Right lobe of liver (tissue), 6 donors: ENCODE measurements at regions not wholly inside any gene's neighbourhood (a gene's known extent, or its start where the extent isn't known, plus 50 kb on each side); places are given as distances from the start of the nearest gene placed in this dataset.

Experiments used
- ATAC-seq, 4 donors: fragments of 200-7000 bp; cut with Tn5 transposase; one replicate each; pipeline ENCODE4 v1.9.1; 2020; ENCODE audit warnings: mild to moderate bottlenecking in 4 of 4, moderate library complexity in 4 of 4
- DNase-seq, 3 donors: peaks; one replicate each; pipeline ENCODE4 v3.0.0-alpha.2; 2020
- H3K27ac ChIP-seq, 3 donors: fragments of 200-600 bp; one replicate each; pipeline ENCODE4 v1.8.0; 2022
- H3K27me3 ChIP-seq, 2 donors: fragments of 200-600 bp; one replicate each; pipeline ENCODE4 v1.8.0; 2022
- H3K36me3 ChIP-seq, 4 donors: fragments of 200-600 bp; sonication (generic) in 1 of 4; one replicate each; pipeline versions ENCODE4 v1.5.1 to v1.8.0; 2017 to 2022; ENCODE audit warnings: control low read depth in 1 of 4
- H3K4me1 ChIP-seq, 4 donors: fragments of 200-600 bp; sonication (generic) in 1 of 4; one replicate each; pipeline versions ENCODE4 v1.5.1 to v1.8.0; 2017 to 2022; ENCODE audit warnings: control low read depth in 1 of 4
- H3K4me3 ChIP-seq, 3 donors: fragments of 200-600 bp; one replicate each; pipeline ENCODE4 v1.8.0; 2022
- H3K9me3 ChIP-seq, 4 donors: fragments of 200-600 bp; sonication (generic) in 1 of 4; one replicate each; pipeline versions ENCODE4 v1.5.1 to v1.8.0; 2017 to 2022; ENCODE audit warnings: control low read depth in 1 of 4
- CTCF ChIP-seq, 4 donors: fragments of 200-600 bp in 3 of 4; fragments of 450-650 bp in 1 of 4; IDR thresholded peaks; one replicate each; pipeline versions ENCODE4 v1.5.1 to v1.8.0; 2016 to 2022; ENCODE audit warnings: antibody characterized with exemption in 4 of 4, mild to moderate bottlenecking in 2 of 4
- POLR2A ChIP-seq: fragments of 450-650 bp; IDR thresholded peaks from one replicate; pipeline ENCODE4 v1.6.1; 2017; ENCODE audit warnings: antibody characterized with exemption, mild to moderate bottlenecking
- WGBS: methylation state at CpG from one replicate; pipeline ENCODE4 v1.1.6; 2018; ENCODE audit warnings: low coverage, low lambda C conversion rate; ENCODE audit not compliant: insufficient coverage; ENCODE audit errors: missing lambda C conversion rate; 5-methylcytosine and 5-hydroxymethylcytosine counted together
- intact Hi-C, 2 donors: fragments of 100-400 bp; cut with DNase I; formaldehyde crosslinking; loops; one replicate each; pipeline versions ENCODE4 v1.11.2 to v1.14.1; 2022
- donor health status: DM: no; HTN: yes; CAD: no.
- donor health status: DM: no; HTN: no; CAD: no.
- donor health status: DM: no; HTN: no; CAD: no.
- donor health status: DM: no; HTN: yes; CAD: no.
- donor health status: DM: no; HTN: yes; CAD: no.

- H3K9me3 ChIP-seq: no peaks in the 10 kb centered on the region
- H3K27me3 ChIP-seq: no peaks in the 10 kb centered on the region
- TF ChIP-seq CTCF (IDR thresholded peaks at IDR 0.05) (no peak), POLR2A (no peak)
- no peak for DNase-seq
- no peak overlapping the region for H3K27ac ChIP-seq
- intact Hi-C loops: no loop called here
- no peaks in the 10 kb centered on the region for H3K4me1 ChIP-seq
- no peak overlapping the region for H3K4me3 ChIP-seq
- no peaks in the 10 kb centered on the region for H3K36me3 ChIP-seq
- no peak for ATAC-seq
These were observed 357.1 kb downstream of the PDGFC start for GRCh38 chr4:156614536-156614935.

DNA sequence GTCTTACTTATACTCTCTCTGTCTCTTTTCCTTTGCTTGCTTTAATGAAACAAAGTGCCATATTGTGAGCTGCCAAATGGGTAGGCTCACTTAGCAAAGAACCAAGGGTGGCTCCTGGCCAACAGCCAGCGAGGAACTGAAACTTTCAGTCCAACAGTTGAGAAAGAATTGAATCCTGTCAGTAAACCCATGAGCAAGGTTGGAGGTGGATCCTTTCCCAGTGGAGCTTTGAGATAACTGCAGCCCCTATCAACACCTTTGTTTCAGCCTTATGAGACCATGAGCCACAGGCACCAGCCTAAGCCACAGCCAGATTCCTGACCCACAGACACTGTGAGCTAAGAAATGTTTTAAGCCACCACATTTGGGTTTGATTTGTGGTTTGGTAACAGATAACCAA, 362.2 kb downstream of the PDGFC start:
- intact Hi-C loops: no loop called here
- DNase-seq (peak in 1 of 3 donors; percentile 11), ATAC-seq (no peak)
- Histone ChIP-seq H3K36me3 (no peaks in the 10 kb centered on the region), H3K9me3 (no peaks in the 10 kb centered on the region), H3K4me3 (no peak overlapping the region), H3K27me3 (no peaks in the 10 kb centered on the region), H3K27ac (no peak overlapping the region), H3K4me1 (no peaks in the 10 kb centered on the region)
- WGBS: 62% methylated on average over 1 of the region's 1 CpG
- TF ChIP-seq POLR2A (no peak), CTCF (IDR thresholded peaks at IDR 0.05) (no peak)

DNA sequence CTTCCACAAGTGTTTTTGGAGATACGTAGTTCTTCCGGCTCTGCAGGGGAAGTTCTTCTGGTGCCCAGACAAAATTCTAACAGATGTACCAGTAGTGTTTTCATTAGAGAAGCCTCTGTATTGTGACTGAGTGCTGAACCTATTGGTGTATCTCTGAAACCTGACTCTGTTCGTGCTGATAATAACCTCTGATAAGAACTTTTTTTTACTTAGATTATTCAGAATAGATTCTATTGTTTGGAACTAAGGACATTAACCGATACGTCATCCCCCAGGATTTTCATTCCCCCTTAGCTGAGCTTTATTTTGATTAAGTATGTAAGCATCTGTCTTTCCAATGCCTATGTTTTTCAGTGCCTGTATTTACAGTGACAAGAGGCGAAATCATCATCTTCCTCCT, 362.9 kb downstream of the PDGFC start:
- no peak overlapping the region for H3K27ac ChIP-seq
- H3K27me3 ChIP-seq: no peaks in the 10 kb centered on the region
- intact Hi-C loops: no loop called here
- no peaks in the 10 kb centered on the region for H3K36me3 ChIP-seq
- WGBS: 43% methylated on average over 6 of the region's 6 CpGs
- no peak for ATAC-seq
- TF ChIP-seq CTCF (IDR thresholded peaks at IDR 0.05): no peak
- no peak for TF ChIP-seq POLR2A
- no peaks in the 10 kb centered on the region for H3K9me3 ChIP-seq
- H3K4me1 ChIP-seq: no peaks in the 10 kb centered on the region
- no peak overlapping the region for H3K4me3 ChIP-seq
- no peak for DNase-seq

DNA sequence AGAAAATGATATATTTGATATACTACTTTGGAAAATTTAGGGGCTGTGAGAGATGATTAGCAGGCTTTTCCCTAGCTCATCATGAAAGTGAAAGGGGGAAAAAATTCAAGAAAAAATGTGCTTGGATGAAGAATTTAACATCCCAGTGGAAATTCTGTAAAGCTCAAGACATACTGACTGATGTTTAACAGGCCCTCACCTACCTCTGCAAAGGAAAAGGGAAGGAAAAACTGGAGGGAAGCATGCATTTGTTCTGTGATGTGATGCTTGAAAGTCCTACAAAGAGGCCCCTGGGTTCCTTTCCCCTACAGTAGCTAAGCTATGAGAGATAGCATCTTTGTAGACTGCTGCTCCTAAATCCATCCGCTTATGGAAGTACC, 364.1 kb downstream of the PDGFC start:
- Histone ChIP-seq H3K27me3 (no peaks in the 10 kb centered on the region), H3K4me3 (no peak overlapping the region), H3K9me3 (no peaks in the 10 kb centered on the region), H3K4me1 (no peaks in the 10 kb centered on the region), H3K36me3 (no peaks in the 10 kb centered on the region), H3K27ac (no peak overlapping the region)
- ATAC-seq: no peak
- no peak for TF ChIP-seq CTCF (IDR thresholded peaks at IDR 0.05)
- TF ChIP-seq POLR2A: no peak
- 56% methylated on average over 1 of the region's 1 CpG for WGBS
- intact Hi-C loops: no loop called here
- no peak for DNase-seq
